ENCODE measurements at regions not wholly inside any gene's neighbourhood (a gene's known extent, or its start where the extent isn't known, plus 50 kb on each side); places are given as distances from the start of the nearest gene placed in this dataset.

GRCh38 chr2:223180463-223180862, 128.5 kb downstream of the KCNE4 start:
- RAD21 ChIA-PET (ENCODE audit: unreplicated experiment) = no interaction called here
- ATAC-seq (no peak), DNase-seq (ENCODE audit: low read depth, low spot score) (no peak), FAIRE-seq (no peak)
- POLR2A ChIA-PET = no interaction called here
- Histone ChIP-seq H3K27me3 (replicated peaks in 1 of 2; ENCODE audit: control insufficient read depth in 2 of 2, insufficient read depth in 2 of 2, low read length in 1 of 2) (no peaks in the 10 kb centered on the region), H3K27ac (ENCODE audit: control insufficient read depth, insufficient read depth) (no peak overlapping the region), H4K20me1 (ENCODE audit: control insufficient read depth, insufficient read depth) (no peaks in the 10 kb centered on the region), H3K4me3 (no peak overlapping the region), H3K79me2 (ENCODE audit: control insufficient read depth, insufficient read depth, low read length) (no peaks in the 10 kb centered on the region), H3K9ac (ENCODE audit: control insufficient read depth, insufficient read depth, low read length) (no peak overlapping the region), H3K4me1 (ENCODE audit: control insufficient read depth, insufficient read depth, low read length) (no peaks in the 10 kb centered on the region), H3K36me3 (ENCODE audit: control insufficient read depth in 2 of 2, insufficient read depth in 2 of 2, low read length in 1 of 2) (no peaks in the 10 kb centered on the region), H2AFZ (ENCODE audit: control insufficient read depth, low read depth, low read length) (no peak overlapping the region), H3K9me3 (replicated peaks; ENCODE audit: control insufficient read depth, insufficient read depth, low read length) (no peaks in the 10 kb centered on the region), H3K4me2 (ENCODE audit: control insufficient read depth, insufficient read depth) (no peak overlapping the region)
- TF ChIP-seq GATAD2B (conservative IDR thresholded peaks at IDR 0.05; ENCODE audit: low read depth) (no peak), PKNOX1 (IDR thresholded peaks at IDR 0.05) (no peak), MYC (IDR thresholded peaks at IDR 0.05; ENCODE audit: insufficient read depth, insufficient read length, insufficient replicate concordance, low read length, severe bottlenecking) (no peak), SP1 (IDR thresholded peaks at IDR 0.05; ENCODE audit: low read depth, low read length) (no peak), ESRRA (IDR thresholded peaks at IDR 0.05; ENCODE audit: low read length) (no peak), CHD2 (IDR thresholded peaks at IDR 0.05; ENCODE audit: borderline replicate concordance, low read depth, low read length) (no peak), RFX5 (IDR thresholded peaks at IDR 0.05; ENCODE audit: low read depth, low read length) (no peak), IRF4 (IDR thresholded peaks at IDR 0.05; ENCODE audit: low read depth, low read length) (no peak), IRF3 (IDR thresholded peaks at IDR 0.05) (no peak), ZNF207 (IDR thresholded peaks at IDR 0.05; ENCODE audit: borderline replicate concordance) (no peak), NRF1 (conservative IDR thresholded peaks at IDR 0.05; ENCODE audit: low read depth, low read length) (no peak), CHD1 (IDR thresholded peaks at IDR 0.05; ENCODE audit: low read depth, low read length) (no peak), ETV6 (conservative IDR thresholded peaks at IDR 0.05 in 1 of 2, IDR thresholded peaks at IDR 0.05 in 1 of 2; ENCODE audit: borderline replicate concordance in 1 of 2, low read depth in 1 of 2) (no peak), USF1 (IDR thresholded peaks at IDR 0.05; ENCODE audit: borderline replicate concordance, extremely low read length, insufficient read depth, low read depth, low read length) (no peak), GABPA (IDR thresholded peaks at IDR 0.05; ENCODE audit: low read depth) (no peak), ZNF622 (IDR thresholded peaks at IDR 0.05) (no peak), FOXM1 (IDR thresholded peaks at IDR 0.05; ENCODE audit: low read depth, low read length) (no peak), JUND (IDR thresholded peaks at IDR 0.05; ENCODE audit: low read depth, low read length) (no peak), STAT3 (IDR thresholded peaks at IDR 0.05; ENCODE audit: low read depth, low read length) (no peak)
- CTCF ChIA-PET = interaction anchor here (0.8 kb wide), 1 partner anchor 16 kb away, joined by 3 read pairs; no protein-coding TSS in a partner anchor
- 0% methylated on average over 2 of the region's 2 CpGs for WGBS (ENCODE audit: insufficient coverage, insufficient replicate concordance, low lambda C conversion rate, missing lambda C conversion rate)
- BruUV-seq (replicated peaks) = no TSS peak
- in situ Hi-C loops (cut with MboI) = no loop called here
- intact Hi-C loops (cut with micrococcal nuclease; ENCODE audit: unreplicated experiment) = no loop called here
- SMC1A ChIA-PET (ENCODE audit: uncharacterized antibody, unreplicated experiment) = no interaction called here

Measured in GM12878 (cell line).